Duodenal mucosa (tissue), 2 donors: ENCODE measurements at regions not wholly inside any gene's neighbourhood (a gene's known extent, or its start where the extent isn't known, plus 50 kb on each side); places are given as distances from the start of the nearest gene placed in this dataset.
"Not testable (repeated sequence)": the region's sequence is repeated elsewhere in the genome, so short reads cannot be mapped to it uniquely, and the experiment has no call there.

ENCODE experiments used
- H3K27ac ChIP-seq: one replicate; pipeline ENCODE4 v1.7.0; 2013; ENCODE audit warnings: low read depth, low read length
- H3K27me3 ChIP-seq, 2 donors: one replicate each; pipeline ENCODE4 v1.7.0; 2013; ENCODE audit warnings: low read length in 2 of 2, control low read depth in 1 of 2; ENCODE audit not compliant: insufficient read depth in 2 of 2, control insufficient read depth in 1 of 2
- H3K36me3 ChIP-seq, 2 donors: one replicate each; pipeline ENCODE4 v1.7.0; 2013; ENCODE audit warnings: low read length in 2 of 2, control low read depth in 1 of 2; ENCODE audit not compliant: insufficient read depth in 2 of 2, control insufficient read depth in 1 of 2
- H3K4me1 ChIP-seq, 2 donors: one replicate each; pipeline ENCODE4 v1.7.0; 2013; ENCODE audit warnings: low read length in 2 of 2, control low read depth in 1 of 2; ENCODE audit not compliant: insufficient read depth in 2 of 2, control insufficient read depth in 1 of 2
- H3K4me3 ChIP-seq, 2 donors: one replicate each; pipeline ENCODE4 v1.7.0; 2013; ENCODE audit warnings: low read length in 2 of 2, low read depth in 1 of 2
- H3K9ac ChIP-seq, 2 donors: one replicate each; pipeline ENCODE4 v1.7.0; 2013; ENCODE audit warnings: low read length in 2 of 2, low read depth in 1 of 2
- H3K9me3 ChIP-seq, 2 donors: one replicate each; pipeline ENCODE4 v1.7.0; 2013; ENCODE audit warnings: low read length in 2 of 2, control low read depth in 1 of 2; ENCODE audit not compliant: control insufficient read depth in 1 of 2

- Histone ChIP-seq H3K9ac (no peak overlapping the region), H3K4me1 (no peaks in the 10 kb centered on the region), H3K4me3 (peak overlapping the region; percentile 58 to 59), H3K36me3 (no peaks in the 10 kb centered on the region), H3K9me3 (no peaks in the 10 kb centered on the region), H3K27me3 (no peaks in the 10 kb centered on the region), H3K27ac (no peak overlapping the region)
Observed at GRCh38 chr6:1162367-1163275, 149.3 kb upstream of the FOXQ1 start.

GRCh38 chr6:1156411-1156810, 155.5 kb upstream of the FOXQ1 start:
- not testable (repeated sequence) for H3K9ac ChIP-seq, H3K4me1 ChIP-seq, H3K36me3 ChIP-seq, H3K4me3 ChIP-seq, H3K27ac ChIP-seq, H3K27me3 ChIP-seq, H3K9me3 ChIP-seq

- no peak overlapping the region for H3K9ac ChIP-seq
- H3K27ac ChIP-seq: no peak overlapping the region
- H3K36me3 ChIP-seq: no peaks in the 10 kb centered on the region
- H3K27me3 ChIP-seq: no peaks in the 10 kb centered on the region
- no peaks in the 10 kb centered on the region for H3K4me1 ChIP-seq
- H3K4me3 ChIP-seq: no peak overlapping the region
- peaks cover 0 to 3% of the 10 kb centered on the region in 2 donors for H3K9me3 ChIP-seq
Observed at GRCh38 chr6:1153696-1154245, 158.1 kb upstream of the FOXQ1 start.

GRCh38 chr6:1146500-1146899, 165.4 kb upstream of the FOXQ1 start:
- no peaks in the 10 kb centered on the region for H3K9me3 ChIP-seq
- H3K4me1 ChIP-seq: no peaks in the 10 kb centered on the region
- H3K36me3 ChIP-seq: no peaks in the 10 kb centered on the region
- no peak overlapping the region for H3K9ac ChIP-seq
- H3K27ac ChIP-seq: no peak overlapping the region
- H3K4me3 ChIP-seq: no peak overlapping the region
- no peaks in the 10 kb centered on the region for H3K27me3 ChIP-seq

GRCh38 chr6:1145768-1146218, 166.1 kb upstream of the FOXQ1 start:
- no peak overlapping the region for H3K9ac ChIP-seq
- H3K9me3 ChIP-seq: no peaks in the 10 kb centered on the region
- no peak overlapping the region for H3K27ac ChIP-seq
- no peaks in the 10 kb centered on the region for H3K27me3 ChIP-seq
- H3K4me3 ChIP-seq: no peak overlapping the region
- H3K36me3 ChIP-seq: no peaks in the 10 kb centered on the region
- H3K4me1 ChIP-seq: no peaks in the 10 kb centered on the region

GRCh38 chr6:1144842-1145767, 166.8 kb upstream of the FOXQ1 start:
- no peak overlapping the region for H3K4me3 ChIP-seq
- H3K36me3 ChIP-seq: no peaks in the 10 kb centered on the region
- H3K9me3 ChIP-seq: no peaks in the 10 kb centered on the region
- no peak overlapping the region for H3K27ac ChIP-seq
- H3K4me1 ChIP-seq: no peaks in the 10 kb centered on the region
- H3K27me3 ChIP-seq: no peaks in the 10 kb centered on the region
- H3K9ac ChIP-seq: no peak overlapping the region

GRCh38 chr6:1143655-1144054, 168.2 kb upstream of the FOXQ1 start:
- Histone ChIP-seq H3K9ac (no peak overlapping the region), H3K27ac (no peak overlapping the region), H3K4me1 (no peaks in the 10 kb centered on the region), H3K27me3 (no peaks in the 10 kb centered on the region), H3K4me3 (no peak overlapping the region), H3K9me3 (no peaks in the 10 kb centered on the region), H3K36me3 (no peaks in the 10 kb centered on the region)

- H3K9ac ChIP-seq: no peak overlapping the region
- H3K36me3 ChIP-seq: no peaks in the 10 kb centered on the region
- no peaks in the 10 kb centered on the region for H3K27me3 ChIP-seq
- H3K4me3 ChIP-seq: no peak overlapping the region
- no peaks in the 10 kb centered on the region for H3K4me1 ChIP-seq
- H3K9me3 ChIP-seq: no peaks in the 10 kb centered on the region
- no peak overlapping the region for H3K27ac ChIP-seq
Observed at GRCh38 chr6:1139155-1139890, 172.6 kb upstream of the FOXQ1 start.

- Histone ChIP-seq H3K9ac (no peak overlapping the region), H3K27me3 (no peaks in the 10 kb centered on the region), H3K27ac (no peak overlapping the region), H3K9me3 (no peaks in the 10 kb centered on the region), H3K36me3 (no peaks in the 10 kb centered on the region), H3K4me1 (no peaks in the 10 kb centered on the region), H3K4me3 (no peak overlapping the region)
Observed at GRCh38 chr6:1137849-1138248, 174.0 kb upstream of the FOXQ1 start.
